HEK293 (cell line): ENCODE measurements at regions not wholly inside any gene's neighbourhood (a gene's known extent, or its start where the extent isn't known, plus 50 kb on each side); places are given as distances from the start of the nearest gene placed in this dataset.

Source experiments
- CTCF ChIA-PET: fragments of 350-600 bp; formaldehyde crosslinking; extraction: SDS; loops from one replicate; lab custom pipeline; 2021; ENCODE audit warnings: antibody characterized with exemption; lab: Yijun Ruan, JAX
- POLR2A ChIA-PET: fragments of 300-600 bp; formaldehyde crosslinking; extraction: SDS; loops from one replicate; lab custom pipeline; 2020; ENCODE audit warnings: antibody characterized with exemption, inconsistent platforms; lab: Yijun Ruan, JAX
- H3K27ac ChIP-seq: fragments of 200-500 bp; sonication (Bioruptor generic); 2 replicates; pipeline ENCODE4 v1.5.1; 2014; ENCODE audit warnings: low read depth, low read length, control low read depth, inconsistent platforms; ENCODE audit errors: extremely low read depth
- H3K36me3 ChIP-seq, 2 experiments: fragments of 200-500 bp in 1 of 2; sonication (Bioruptor generic) in 1 of 2; 1 replicate in 1 of 2; 2 replicates in 1 of 2; pipeline ENCODE4 v1.5.1; 2014 to 2017; ENCODE audit warnings: inconsistent platforms in 2 of 2, low read length in 2 of 2; ENCODE audit not compliant: control insufficient read depth in 2 of 2, insufficient read depth in 1 of 2
- H3K4me1 ChIP-seq: fragments of 200-500 bp; sonication (Bioruptor generic); 2 replicates; pipeline ENCODE4 v1.5.1; 2014; ENCODE audit warnings: mild to moderate bottlenecking, low read length, inconsistent platforms; ENCODE audit not compliant: control insufficient read depth, insufficient read depth
- H3K4me3 ChIP-seq: 2 replicates; pipeline ENCODE4 v1.5.1; 2011; ENCODE audit warnings: low read depth, mild to moderate bottlenecking, control low read depth, low read length, moderate library complexity
- H3K9me3 ChIP-seq: fragments of 200-500 bp; sonication (Bioruptor generic); 2 replicates; pipeline ENCODE4 v1.5.1; 2014; ENCODE audit warnings: low read depth, low read length, inconsistent platforms; ENCODE audit not compliant: control insufficient read depth, insufficient read depth
- ELK4 ChIP-seq: IDR thresholded peaks from 2 replicates; pipeline ENCODE4 v1.6.1; 2011; ENCODE audit warnings: mild to moderate bottlenecking, low read depth, low read length, borderline replicate concordance
- GLIS1 ChIP-seq: fragments of 450-650 bp; formaldehyde crosslinking; IDR thresholded peaks from 2 replicates; pipeline ENCODE4 v1.5.1; 2016; ENCODE audit warnings: missing biosample characterization, missing genetic modification characterization
- SP3 ChIP-seq: fragments of 450-650 bp; formaldehyde crosslinking; IDR thresholded peaks from 2 replicates; pipeline ENCODE4 v1.5.1; 2016; ENCODE audit warnings: missing biosample characterization, missing genetic modification characterization
- ZBTB1 ChIP-seq: fragments of 450-650 bp; formaldehyde crosslinking; IDR thresholded peaks from 2 replicates; pipeline ENCODE4 v1.5.1; 2016; ENCODE audit warnings: missing biosample characterization, missing genetic modification characterization
- ZBTB21 ChIP-seq: fragments of 450-650 bp; formaldehyde crosslinking; IDR thresholded peaks from 2 replicates; pipeline ENCODE4 v1.5.1; 2017; ENCODE audit warnings: missing biosample characterization, missing genetic modification characterization
- ZBTB48 ChIP-seq: fragments of 450-650 bp; formaldehyde crosslinking; IDR thresholded peaks from 2 replicates; pipeline ENCODE4 v1.5.1; 2016; ENCODE audit warnings: missing biosample characterization, missing genetic modification characterization
- ZNF214 ChIP-seq: fragments of 450-650 bp; formaldehyde crosslinking; IDR thresholded peaks from 2 replicates; pipeline ENCODE4 v1.5.1; 2017; ENCODE audit warnings: missing biosample characterization, mild to moderate bottlenecking, missing genetic modification characterization, borderline replicate concordance
- ZNF223 ChIP-seq: fragments of 450-650 bp; formaldehyde crosslinking; IDR thresholded peaks from 2 replicates; pipeline ENCODE4 v1.5.1; 2016; ENCODE audit warnings: missing biosample characterization, missing genetic modification characterization
- ZNF26 ChIP-seq: fragments of 450-650 bp; formaldehyde crosslinking; IDR thresholded peaks from 2 replicates; pipeline ENCODE4 v1.5.1; 2016; ENCODE audit warnings: missing biosample characterization, missing genetic modification characterization
- ZNF341 ChIP-seq: fragments of 450-650 bp; formaldehyde crosslinking; IDR thresholded peaks from 2 replicates; pipeline ENCODE4; 2016; ENCODE audit warnings: low read depth, missing biosample characterization, missing genetic modification characterization
- ZNF423 ChIP-seq: fragments of 450-650 bp; formaldehyde crosslinking; IDR thresholded peaks from 2 replicates; pipeline ENCODE4 v1.5.1; 2016; ENCODE audit warnings: missing biosample characterization, missing genetic modification characterization
- ZNF596 ChIP-seq: fragments of 450-650 bp; IDR thresholded peaks from 2 replicates; pipeline ENCODE4 v1.5.0; 2018; ENCODE audit warnings: missing biosample characterization, mild to moderate bottlenecking, missing genetic modification characterization, moderate library complexity
- ZNF639 ChIP-seq: fragments of 450-650 bp; formaldehyde crosslinking; IDR thresholded peaks from 2 replicates; pipeline ENCODE4 v1.5.1; 2016; ENCODE audit warnings: missing biosample characterization, missing genetic modification characterization
- ZNF76 ChIP-seq: fragments of 450-650 bp; formaldehyde crosslinking; IDR thresholded peaks from 2 replicates; pipeline ENCODE4; 2016; ENCODE audit warnings: low read depth, missing biosample characterization, missing genetic modification characterization, borderline replicate concordance
- ZSCAN23 ChIP-seq: fragments of 450-650 bp; formaldehyde crosslinking; IDR thresholded peaks from 2 replicates; pipeline ENCODE4 v1.5.1; 2016; ENCODE audit warnings: missing biosample characterization, missing genetic modification characterization

GRCh38 chr4:62144431-62144830 is 944.3 kb downstream of the ADGRL3 start:
- POLR2A ChIA-PET: no interaction called here

GRCh38 chr4:62135565-62136156 is 935.5 kb downstream of the ADGRL3 start:
- ChIA-PET POLR2A (no interaction called here), CTCF (no interaction called here)
- Histone ChIP-seq H3K36me3 (no peaks in the 10 kb centered on the region), H3K27ac (no peak overlapping the region), H3K4me3 (no peak overlapping the region), H3K4me1 (no peaks in the 10 kb centered on the region), H3K9me3 (no peaks in the 10 kb centered on the region)
- TF ChIP-seq ZNF223 (tag by site-specific recombination): no peak
- no peak for TF ChIP-seq ZNF639
- no peak for TF ChIP-seq ZNF214 (tag by site-specific recombination)
- TF ChIP-seq ZNF341 (tag by site-specific recombination): no peak

More at GRCh38 chr4:62144431-62144830, 944.3 kb downstream of the ADGRL3 start:
- no peak overlapping the region for H3K27ac ChIP-seq
- CTCF ChIA-PET: no interaction called here
- no peaks in the 10 kb centered on the region for H3K9me3 ChIP-seq
- no peak overlapping the region for H3K4me3 ChIP-seq
- no peaks in the 10 kb centered on the region for H3K4me1 ChIP-seq
- no peak for TF ChIP-seq ZSCAN23 (tag by site-specific recombination)
- no peak for TF ChIP-seq ZBTB1
- no peak for TF ChIP-seq SP3 (tag by site-specific recombination)
- no peak for TF ChIP-seq ZNF26
- TF ChIP-seq ZNF423: no peak
- TF ChIP-seq ZNF76 (tag by site-specific recombination): no peak
- TF ChIP-seq ZNF341 (tag by site-specific recombination): no peak
- TF ChIP-seq, all 188 proteins: peak for 0
- no peaks in the 10 kb centered on the region for H3K36me3 ChIP-seq

GRCh38 chr4:62133977-62134376 is 933.9 kb downstream of the ADGRL3 start:
- H3K27ac ChIP-seq: no peak overlapping the region
- no peak overlapping the region for H3K4me3 ChIP-seq
- H3K36me3 ChIP-seq: no peaks in the 10 kb centered on the region
- CTCF ChIA-PET: no interaction called here
- no peak for TF ChIP-seq ZBTB21 (tag by site-specific recombination)
- no peak for TF ChIP-seq ZBTB48
- POLR2A ChIA-PET: no interaction called here
- no peaks in the 10 kb centered on the region for H3K9me3 ChIP-seq
- no peaks in the 10 kb centered on the region for H3K4me1 ChIP-seq

- Histone ChIP-seq H3K9me3 (no peaks in the 10 kb centered on the region), H3K4me3 (no peak overlapping the region), H3K36me3 (no peaks in the 10 kb centered on the region), H3K27ac (no peak overlapping the region), H3K4me1 (no peaks in the 10 kb centered on the region)
- ChIA-PET POLR2A (no interaction called here), CTCF (interaction anchor here (0.6 kb wide), 1 partner anchor 912 kb away, joined by 4 read pairs; no protein-coding TSS in a partner anchor)
- TF ChIP-seq ELK4 (no peak), ZBTB48 (no peak), ZNF596 (no peak), GLIS1 (no peak)
Observed at GRCh38 chr4:62133101-62133897, 933.2 kb downstream of the ADGRL3 start.
